Astrocyte of the hippocampus (primary cell): ENCODE measurements at regions not wholly inside any gene's neighbourhood (a gene's known extent, or its start where the extent isn't known, plus 50 kb on each side); places are given as distances from the start of the nearest gene placed in this dataset.

Experiments used
- DNase-seq: peaks from one replicate; pipeline ENCODE4 v3.0.0; 2011; ENCODE audit warnings: low read depth, low spot score

DNA sequence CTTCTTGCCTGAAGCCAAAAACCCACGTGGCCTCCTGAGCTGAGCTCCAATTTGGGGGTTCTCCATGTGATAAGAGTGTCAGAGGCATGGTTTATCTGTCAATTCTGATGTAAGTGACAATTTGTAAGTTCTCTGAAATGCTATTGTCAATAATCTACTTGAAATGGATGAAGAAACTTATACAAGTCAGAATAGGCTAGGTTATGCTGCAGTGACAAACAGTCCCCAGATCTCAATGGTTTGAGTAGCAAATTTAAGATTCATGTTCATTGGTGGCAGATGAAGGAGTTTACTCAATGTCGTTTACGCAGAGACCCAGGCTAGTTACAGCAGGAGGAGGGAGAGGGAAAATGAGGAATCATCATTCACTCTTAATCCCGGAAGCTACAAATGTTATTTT lies 352.4 kb downstream of the KIF16B start:
- no peak for DNase-seq

DNA sequence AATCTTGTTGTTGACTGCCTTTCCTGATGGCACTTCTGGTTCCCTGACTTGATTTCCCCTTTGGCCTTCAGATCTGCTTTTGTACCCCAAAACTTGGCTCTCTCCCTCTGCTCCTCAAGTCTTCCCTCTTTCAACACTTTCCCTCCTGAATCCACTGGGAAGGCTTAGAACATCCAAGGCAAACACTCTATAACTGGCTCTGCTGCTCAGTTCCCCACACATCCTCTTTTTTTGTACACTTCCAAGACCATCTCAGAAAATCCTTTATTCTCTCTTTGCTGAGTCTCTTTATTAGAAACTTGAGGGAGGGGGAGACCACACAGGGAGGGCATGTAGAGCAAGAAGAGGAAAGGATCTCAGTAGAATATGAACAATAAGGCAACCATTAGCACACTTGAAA lies 354.1 kb downstream of the KIF16B start:
- DNase-seq, result no peak

DNA sequence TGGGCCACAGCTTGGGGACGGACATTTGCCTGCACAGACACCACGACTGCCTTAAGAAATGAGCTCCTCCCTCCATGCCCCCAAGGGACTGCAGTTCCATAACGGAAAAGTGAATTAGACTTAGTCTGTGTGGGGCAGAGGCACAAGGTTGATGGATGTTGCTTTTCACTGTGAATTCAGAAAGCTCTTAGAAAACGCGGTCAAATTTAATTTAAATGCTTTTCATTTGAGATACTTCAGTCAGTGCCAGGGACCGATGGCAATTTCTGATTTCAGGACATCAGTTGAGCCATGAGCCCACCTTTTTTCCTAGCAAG lies 356.4 kb downstream of the KIF16B start:
- DNase-seq, result no peak

DNA sequence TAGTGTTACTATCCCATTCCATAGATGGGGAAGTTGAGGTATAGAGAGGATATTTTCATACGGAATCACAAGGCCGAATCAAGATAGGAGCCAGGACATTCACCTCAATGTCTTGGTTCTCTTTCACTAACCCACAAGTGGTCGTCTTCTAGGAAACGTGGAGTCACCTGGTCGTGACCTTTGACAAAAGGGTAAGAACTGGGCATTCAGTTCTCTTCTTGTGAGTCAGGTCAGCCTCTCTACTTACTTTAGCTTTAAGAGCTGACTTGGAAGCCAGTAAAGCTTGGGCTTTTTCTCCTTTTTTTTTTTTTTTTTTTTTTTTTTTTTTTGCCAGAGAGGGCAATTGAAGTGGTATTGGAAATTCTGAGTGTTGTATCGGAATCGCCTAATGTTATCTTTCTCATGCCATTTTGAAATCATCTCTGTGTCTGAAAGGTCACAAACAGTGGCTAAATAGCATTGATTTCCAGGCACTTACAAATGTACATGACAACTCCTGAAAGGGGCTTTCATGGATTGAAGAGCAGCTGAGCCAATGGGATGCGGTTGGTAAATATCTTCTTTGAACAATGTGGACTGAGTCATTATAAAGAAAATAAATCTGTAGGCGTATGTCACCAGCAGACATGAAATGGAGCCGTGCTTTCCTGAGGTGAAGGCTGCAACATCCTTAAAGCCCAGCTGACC lies 356.9 kb downstream of the KIF16B start:
- no peak for DNase-seq

DNA sequence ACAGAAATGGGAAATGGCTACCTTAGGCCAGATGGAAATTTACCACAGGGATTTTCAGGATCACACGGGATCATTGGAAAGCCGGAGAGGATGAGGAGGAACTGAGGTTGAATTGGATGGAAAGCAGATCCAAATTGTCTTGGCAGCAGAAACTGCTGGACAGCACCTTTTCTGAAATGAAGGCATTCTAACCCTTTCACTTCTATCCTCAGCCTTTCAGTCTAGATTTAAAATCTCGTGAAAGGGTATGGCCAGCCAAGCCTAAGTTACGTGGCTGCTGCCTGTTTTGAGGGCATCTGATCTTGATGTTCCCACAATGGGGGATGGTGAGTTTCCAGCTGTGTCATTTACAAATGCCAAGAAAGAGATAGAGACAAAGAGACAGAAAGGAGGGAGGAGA lies 358.2 kb downstream of the KIF16B start:
- DNase-seq, result no peak

DNA sequence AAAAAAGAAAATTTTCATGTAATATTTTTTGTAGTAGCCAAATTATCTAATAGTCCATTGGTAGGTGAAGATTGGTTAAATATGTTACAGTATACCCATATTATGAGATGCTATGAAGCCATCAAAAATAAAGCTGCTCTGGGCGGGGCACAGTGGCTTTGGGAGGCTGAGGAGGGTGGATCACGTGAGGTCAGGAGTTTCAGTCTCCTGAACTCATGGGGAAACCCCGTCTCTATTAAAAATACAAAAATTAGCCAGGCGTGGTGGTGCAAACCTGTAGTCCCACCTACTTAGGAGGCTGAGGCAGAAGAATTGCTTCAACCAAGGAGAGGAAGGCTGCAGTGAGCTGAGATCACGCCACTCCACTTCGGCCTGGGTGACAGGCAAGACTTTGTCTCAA lies 360.5 kb downstream of the KIF16B start:
- DNase-seq, result no peak

DNA sequence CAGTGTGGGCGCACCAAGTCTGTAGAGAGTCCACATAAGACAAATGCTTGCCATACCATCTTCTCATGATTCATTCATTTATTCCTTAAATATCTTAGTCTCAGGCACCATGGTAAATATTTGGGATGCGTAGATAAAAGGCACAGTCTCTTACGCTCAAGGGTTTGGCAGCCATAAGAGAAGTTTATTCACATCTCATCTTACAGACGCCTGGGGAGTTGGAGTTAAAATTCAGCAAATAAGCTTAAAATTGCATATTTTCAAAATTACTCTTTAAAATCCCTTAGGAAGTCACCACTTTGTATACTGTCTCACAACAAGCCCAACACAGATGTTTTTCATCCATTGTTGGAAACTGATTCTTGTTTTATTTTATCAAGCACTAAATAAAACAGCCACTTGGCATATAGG lies 363.3 kb downstream of the KIF16B start:
- DNase-seq, result no peak

DNA sequence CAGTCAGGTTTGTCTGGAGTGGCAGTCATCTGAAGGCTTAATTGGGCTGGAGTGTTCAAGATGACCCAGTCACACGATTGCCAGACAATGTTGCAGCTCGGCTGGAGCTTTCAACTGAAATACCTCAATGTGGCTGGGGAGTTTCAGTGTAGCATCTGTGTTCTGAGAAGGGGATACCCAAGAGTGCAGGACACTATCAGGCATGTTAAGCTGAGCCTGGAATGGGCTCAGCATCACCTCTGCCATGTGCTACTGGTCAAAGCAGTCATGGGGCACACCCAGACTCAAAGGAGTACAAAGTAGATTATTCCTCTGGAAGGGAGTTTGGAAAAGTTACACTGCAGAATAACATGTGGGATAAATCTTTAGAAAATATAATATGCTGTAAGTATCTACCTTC lies 363.9 kb downstream of the KIF16B start:
- no peak for DNase-seq

DNA sequence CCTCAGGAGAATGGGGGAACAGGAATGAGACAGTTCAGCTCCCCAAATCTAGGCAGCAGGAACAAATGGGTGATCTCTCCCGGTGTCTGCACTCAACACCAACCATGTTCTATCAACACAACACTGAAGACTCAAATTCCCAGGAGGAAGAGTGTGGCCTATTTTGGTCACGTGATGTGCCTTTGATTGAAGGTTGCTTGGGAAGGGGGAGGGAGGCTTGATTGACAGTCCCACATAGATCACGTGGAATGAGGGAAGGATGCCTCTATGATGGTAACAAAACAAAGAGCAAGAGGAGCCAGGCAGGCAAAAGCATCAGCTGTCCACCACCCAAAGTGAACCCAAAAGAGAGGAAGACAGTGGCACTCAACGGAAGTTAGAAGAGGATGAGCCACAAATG lies 364.8 kb downstream of the KIF16B start:
- no peak for DNase-seq

DNA sequence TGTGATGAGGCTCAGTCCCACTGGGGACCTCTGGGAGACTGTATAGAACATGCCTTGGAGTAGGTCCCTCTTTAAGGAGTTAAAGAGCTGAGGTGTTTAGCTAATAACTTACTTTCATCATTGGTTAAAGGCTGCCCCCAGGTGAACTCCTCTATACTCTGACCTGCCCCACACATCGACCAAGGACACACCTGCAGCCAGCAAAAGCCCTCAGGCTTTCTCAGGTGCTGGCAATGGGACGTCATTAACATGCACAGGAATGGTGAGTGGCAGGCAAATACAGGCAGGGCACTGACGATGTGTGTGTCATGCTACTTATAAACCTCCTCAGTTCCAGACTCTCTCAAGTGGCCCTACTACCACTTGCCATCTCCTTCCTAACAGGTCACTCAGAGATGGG lies 366.4 kb downstream of the KIF16B start:
- no peak for DNase-seq

DNA sequence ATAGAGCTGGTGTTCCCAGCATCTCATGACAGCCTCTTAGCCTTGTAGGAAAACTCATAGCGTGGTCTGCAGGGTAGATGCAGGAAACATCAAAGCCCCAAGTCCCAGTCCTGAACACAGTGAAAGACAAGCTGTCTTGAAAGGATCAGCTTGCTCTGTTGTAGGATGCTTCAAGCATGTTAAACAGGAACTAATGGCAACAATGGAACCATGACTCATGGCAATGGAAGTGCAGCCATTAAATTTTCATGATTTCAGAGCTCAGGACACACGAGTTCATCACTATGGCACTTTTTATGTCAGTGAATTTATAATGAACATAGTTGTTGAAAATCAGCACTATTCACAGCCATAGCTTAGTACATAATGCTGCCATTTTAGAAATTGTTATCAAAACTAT lies 367.7 kb downstream of the KIF16B start:
- peak; percentile 33 for DNase-seq

DNA sequence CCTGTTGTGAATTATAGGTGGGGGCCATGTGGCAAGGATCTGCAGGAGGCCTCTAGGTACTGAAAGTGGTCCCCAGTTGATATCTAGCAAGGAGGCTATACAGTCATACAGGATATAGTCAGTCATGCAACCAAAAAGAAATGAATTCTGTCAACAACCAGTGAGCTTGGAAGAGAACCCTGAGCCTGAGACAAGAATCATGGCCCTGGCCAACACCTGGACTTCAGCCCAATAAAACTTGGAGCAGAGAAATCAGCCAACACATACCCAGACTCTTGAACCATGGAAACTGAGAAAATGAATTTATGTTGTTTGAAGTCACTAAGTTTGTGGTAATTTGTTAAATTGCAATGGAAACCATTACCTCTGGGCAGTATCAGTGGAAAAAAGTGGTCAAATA lies 370.2 kb downstream of the KIF16B start:
- no peak for DNase-seq

DNA sequence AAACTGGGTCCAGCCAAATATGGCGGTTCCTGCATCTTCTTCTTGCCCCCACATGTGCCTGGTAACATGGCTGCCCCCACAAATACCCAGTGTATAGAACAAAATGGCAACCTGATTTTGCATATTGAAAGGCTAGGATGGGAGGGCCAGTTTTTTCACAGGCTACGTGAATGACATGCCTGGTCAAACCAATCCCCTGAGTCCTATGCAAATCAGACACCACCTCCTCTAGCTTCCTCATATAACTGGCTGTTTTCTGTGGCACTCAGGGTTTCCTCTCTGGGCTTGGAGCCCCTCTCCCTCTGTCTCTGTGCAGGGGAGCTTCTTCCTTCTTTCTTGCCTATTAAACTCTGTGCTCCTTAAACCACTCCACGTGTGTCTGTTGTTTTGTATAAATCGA lies 372.1 kb downstream of the KIF16B start:
- no peak for DNase-seq

DNA sequence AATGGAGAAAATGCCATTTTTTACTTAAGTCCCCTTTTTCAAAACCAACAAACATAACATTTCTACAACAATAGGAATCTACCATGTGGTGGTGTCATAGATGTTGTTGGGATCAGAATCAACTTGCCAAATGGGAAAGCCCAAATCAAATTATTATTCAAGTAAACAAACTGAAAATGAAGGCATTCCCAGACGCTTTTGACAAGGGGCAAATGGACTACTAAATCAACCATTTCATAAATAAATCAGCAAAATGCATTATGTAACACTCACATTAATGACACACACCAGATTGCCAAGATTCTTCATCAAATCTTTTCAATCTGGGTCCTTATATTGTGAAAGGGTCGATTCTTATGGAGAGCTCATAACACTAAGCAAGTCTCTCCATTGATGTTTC lies 375.6 kb downstream of the KIF16B start:
- DNase-seq, result no peak

DNA sequence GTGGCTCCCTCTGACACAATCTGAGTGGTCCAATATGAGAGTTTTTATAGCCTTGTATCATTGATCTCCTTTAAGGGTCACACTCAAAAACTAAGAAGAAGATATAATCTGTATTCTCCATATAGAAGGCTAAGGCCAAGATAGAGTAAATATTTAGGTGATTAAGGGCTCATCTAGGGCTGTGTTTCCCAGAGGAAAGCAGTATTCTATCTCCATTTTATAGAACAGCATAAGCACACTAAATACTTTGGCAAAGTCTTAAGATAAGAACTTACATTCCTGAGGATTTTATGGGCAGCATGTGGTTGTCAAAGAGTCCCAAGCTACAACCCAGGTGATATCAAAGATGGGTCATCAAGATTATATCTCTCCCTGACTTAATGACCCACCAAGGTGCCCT lies 377.6 kb downstream of the KIF16B start:
- no peak for DNase-seq

DNA sequence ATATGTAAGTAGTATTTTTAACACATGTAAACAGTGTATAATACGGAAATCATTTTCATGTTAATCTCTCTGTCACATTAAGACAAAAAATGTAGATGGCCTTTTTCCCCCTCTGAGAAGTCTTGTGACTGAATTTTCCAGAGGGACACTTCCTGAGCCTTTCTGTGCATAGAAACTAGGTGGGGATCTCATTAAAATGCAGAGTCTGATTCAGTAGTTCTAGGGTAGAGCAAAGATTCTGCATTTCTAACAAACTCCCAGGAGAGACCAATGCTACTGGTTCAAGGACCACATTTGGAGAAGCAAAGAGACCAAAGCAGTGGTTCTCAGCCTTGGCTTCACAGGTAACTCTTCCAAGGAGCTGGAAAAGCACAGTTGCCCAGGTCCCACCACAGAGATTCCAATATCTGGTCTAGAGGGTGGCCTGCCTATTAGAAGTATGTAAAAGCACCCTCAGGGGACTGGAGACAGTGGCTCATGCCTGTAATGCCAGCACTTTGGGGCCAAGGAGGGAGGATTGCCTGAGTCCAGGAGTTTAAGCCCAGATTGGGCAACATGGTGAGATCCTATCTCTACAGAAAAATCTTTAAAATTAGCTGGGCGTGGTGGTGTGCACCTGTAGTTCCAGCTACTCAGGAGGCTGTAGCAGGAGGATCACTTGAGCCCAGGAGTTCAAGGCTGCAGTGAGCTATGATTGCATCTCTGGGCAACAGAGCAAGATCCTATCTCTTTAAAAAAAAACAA lies 378.5 kb downstream of the KIF16B start:
- DNase-seq, result no peak

DNA sequence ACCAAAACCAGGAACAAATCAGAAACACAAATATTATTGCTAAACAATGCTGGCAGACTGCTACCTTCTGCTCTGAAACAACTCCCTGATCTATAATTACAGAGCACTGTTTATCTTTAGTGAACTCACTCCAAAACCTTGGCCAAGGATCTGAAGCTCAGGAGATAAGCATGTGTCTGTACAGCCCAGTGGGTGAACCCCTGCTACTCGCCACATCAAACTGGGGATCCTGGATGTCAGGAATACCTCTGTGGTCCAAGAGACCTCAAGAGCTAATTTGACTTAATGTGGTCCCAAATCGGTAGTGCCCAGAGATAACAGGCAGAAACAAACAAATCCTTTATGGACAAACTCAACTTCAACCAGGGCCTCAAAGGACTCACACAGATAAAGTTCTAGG lies 381.8 kb downstream of the KIF16B start:
- peak; percentile 61 for DNase-seq

DNA sequence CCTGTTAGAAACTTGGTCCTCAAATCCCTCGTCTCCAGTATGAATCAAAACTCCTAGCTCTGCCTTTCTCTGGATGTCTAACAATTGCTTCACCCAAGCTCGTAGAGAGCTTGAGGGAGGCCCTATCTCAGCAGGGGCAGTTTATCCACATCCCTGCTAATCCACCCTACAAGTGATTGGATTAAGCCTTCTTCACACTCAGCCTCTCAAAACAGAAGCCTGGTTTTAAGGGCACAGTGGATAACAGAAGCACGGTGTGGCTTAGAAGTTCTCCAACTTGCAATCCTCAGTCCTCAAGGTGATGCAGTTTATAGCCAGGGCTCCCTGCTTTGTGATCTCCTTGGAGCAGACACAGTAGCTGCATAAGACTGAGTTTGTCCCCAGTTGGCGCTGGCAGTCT lies 383.9 kb downstream of the KIF16B start:
- DNase-seq, result no peak

DNA sequence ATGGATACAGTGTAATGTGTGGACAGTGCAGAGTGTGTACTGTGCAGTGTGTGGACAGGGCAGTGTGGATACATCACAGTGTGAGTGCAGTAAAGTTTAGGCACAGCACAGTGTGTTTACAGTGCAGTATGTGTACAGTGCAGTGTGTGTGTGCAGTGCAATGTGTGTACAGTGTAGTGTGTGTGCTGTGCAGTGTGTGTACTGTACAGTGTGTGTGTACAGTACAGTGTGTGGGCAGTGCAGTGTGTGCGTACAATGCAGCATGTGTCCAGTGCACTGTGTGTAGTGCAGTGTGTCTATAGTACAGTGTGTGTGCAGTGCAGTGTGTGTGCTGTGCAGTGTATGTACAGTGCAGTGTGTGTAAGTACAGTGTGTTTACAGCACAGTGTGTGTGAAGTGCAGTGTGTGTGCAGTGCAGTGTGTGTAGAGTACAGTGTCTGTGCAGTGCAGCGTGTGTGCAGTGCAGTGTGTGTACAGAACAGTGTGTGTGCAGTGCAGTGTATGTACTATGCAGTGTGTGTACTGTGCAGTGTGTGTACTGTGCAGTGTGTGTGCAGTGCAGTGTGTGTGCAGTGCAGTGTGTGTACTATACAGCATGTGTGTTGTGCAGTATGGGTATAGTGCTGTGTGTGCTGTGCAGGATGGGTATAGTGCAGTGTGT lies 385.2 kb downstream of the KIF16B start:
- DNase-seq, result no peak

DNA sequence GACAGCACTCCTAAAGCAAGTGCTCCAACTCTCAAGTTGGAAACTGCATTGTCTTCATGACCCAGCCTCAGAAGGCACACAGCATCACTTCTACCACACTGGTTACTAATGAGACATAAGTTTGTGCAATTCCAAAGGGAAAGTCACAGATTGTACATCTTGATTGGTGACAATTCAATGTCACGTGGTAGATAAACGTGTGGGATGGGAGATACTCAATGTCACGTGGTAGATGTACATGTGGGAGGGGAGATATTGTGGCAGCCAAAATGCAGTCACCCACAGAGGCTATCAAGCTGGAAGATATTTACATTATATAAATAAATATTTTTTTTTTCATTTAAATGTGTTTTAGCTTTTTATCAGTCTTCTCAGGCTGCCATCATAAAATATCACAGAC lies 393.3 kb downstream of the KIF16B start:
- no peak for DNase-seq

DNA sequence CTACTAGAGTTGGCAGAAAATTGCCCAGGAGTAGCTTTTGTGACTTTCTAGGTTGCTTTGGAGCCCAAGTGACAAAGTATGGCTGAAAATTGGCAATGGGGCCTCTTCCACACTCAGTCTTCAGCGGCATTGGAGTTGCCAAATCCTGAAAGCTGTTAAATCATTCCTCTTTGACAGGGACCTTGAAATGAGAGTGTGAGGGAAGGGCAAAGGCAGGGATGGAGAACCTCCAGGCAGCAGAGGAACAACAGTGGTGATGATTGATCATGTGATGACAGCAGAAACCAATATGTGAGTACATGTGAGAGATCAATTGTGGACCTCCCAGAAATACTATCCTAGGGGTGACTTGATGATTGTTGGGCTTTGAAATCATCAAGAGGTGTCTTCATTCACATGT lies 393.9 kb downstream of the KIF16B start:
- DNase-seq, result no peak

DNA sequence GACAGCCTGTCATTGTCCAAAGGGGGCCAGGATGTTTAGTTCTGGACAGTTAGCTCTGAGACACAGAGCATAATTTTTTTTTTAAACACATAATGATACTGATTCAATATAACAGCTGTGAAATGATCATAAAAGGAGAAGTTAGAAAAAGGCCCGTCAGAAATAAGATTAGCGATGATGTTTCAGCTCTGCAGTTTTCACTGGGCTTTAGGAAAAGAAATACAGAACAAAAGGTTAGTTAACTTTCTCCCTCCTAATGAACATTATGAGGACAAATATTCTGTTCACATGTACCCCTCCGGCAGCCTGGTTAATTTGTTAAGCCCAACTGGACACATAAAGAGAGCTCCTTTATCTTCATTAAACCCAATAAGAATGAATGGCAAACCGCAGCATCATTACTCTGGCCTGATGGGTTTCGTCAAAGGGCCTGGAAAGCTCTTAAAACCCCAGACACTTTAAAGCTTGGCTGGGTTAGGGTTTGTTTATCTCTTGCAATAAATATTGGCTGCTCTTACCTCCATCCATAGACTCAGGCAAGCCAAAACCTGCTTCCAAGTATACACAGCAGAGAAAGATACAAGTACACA lies 394.6 kb downstream of the KIF16B start:
- peak; percentile 28 for DNase-seq
